ENCODE measurements at regions not wholly inside any gene's neighbourhood (a gene's known extent, or its start where the extent isn't known, plus 50 kb on each side); places are given as distances from the start of the nearest gene placed in this dataset.
A peak's percentile ranks its signal among the peaks of the same experiment; 100 is the strongest.
"Not testable (repeated sequence)": the region's sequence is repeated elsewhere in the genome, so short reads cannot be mapped to it uniquely, and the experiment has no call there.

GRCh38 chr20:19048995-19049501 is 163.4 kb upstream of the SLC24A3 start:
- Histone ChIP-seq H3K27me3 (no peaks in the 10 kb centered on the region), H3K9me3 (no peaks in the 10 kb centered on the region), H3K36me3 (no peaks in the 10 kb centered on the region), H3K27ac (peak overlapping the region; percentile 89), H3K4me1 (peaks cover 34% of the 10 kb centered on the region), H3K4me3 (no peak overlapping the region)
- no peak for DNase-seq (ENCODE audit: low spot score in 2 of 2)
- TF ChIP-seq POLR2A (IDR thresholded peaks at IDR 0.05), result no peak
- WGBS, result 29% methylated on average over 9 of the region's 9 CpGs

DNA sequence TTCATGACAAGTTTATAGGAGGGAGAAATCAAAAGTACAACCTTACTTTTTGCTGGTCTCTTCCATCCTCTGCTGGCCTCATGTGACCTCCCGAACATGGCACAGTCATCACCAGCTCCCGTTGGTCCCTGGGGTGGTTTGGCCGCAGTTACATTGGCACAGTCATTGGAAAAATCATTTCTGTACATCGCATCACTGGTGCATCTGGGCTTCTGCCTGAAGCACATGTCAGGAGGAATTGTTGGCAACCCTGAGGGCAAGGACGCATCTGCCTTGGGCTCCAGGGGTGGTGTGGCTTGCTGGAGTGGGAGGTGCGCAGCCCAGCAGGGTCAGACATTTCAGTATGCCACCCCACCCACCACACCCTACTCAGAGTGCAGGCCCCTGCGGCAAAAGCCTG is 162.9 kb upstream of the SLC24A3 start:
- H3K36me3 ChIP-seq, result no peaks in the 10 kb centered on the region
- no peak for DNase-seq (ENCODE audit: low spot score in 2 of 2)
- 45% methylated on average over 7 of the region's 7 CpGs for WGBS
- H3K4me1 ChIP-seq, result peaks cover 34% of the 10 kb centered on the region
- H3K27ac ChIP-seq, result peak overlapping the region; percentile 89
- no peaks in the 10 kb centered on the region for H3K9me3 ChIP-seq
- TF ChIP-seq, protein P1, sequence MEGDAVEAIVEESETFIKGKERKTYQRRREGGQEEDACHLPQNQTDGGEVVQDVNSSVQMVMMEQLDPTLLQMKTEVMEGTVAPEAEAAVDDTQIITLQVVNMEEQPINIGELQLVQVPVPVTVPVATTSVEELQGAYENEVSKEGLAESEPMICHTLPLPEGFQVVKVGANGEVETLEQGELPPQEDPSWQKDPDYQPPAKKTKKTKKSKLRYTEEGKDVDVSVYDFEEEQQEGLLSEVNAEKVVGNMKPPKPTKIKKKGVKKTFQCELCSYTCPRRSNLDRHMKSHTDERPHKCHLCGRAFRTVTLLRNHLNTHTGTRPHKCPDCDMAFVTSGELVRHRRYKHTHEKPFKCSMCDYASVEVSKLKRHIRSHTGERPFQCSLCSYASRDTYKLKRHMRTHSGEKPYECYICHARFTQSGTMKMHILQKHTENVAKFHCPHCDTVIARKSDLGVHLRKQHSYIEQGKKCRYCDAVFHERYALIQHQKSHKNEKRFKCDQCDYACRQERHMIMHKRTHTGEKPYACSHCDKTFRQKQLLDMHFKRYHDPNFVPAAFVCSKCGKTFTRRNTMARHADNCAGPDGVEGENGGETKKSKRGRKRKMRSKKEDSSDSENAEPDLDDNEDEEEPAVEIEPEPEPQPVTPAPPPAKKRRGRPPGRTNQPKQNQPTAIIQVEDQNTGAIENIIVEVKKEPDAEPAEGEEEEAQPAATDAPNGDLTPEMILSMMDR (IDR thresholded peaks at IDR 0.05), result no peak
- no peak for TF ChIP-seq EP300 (IDR thresholded peaks at IDR 0.05)
- TF ChIP-seq POLR2A (IDR thresholded peaks at IDR 0.05), result no peak
- TF ChIP-seq POLR2AphosphoS5 (IDR thresholded peaks at IDR 0.05), result no peak
- no peaks in the 10 kb centered on the region for H3K27me3 ChIP-seq
- H3K4me3 ChIP-seq, result no peak overlapping the region

DNA sequence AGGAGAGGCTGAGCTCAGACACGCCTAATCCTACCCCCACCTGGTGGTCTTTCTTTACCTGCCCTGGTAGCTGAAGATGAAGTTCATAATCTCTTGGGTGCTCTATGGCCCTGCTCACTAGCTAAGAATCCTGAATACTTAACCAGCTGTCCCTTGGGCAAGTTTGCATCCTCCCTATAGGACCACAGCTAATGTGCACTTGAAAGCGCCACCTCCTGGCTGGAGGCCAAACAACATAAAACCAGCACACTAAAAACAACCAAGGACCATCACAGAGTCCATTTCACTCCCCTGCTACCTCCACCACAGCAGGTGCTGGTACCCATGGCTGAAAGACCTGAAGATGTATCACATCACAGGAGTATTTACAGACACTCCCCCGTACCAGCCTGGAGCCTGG is 155.5 kb upstream of the SLC24A3 start:
- WGBS, result 89% methylated on average over 3 of the region's 3 CpGs
- no peak overlapping the region for H3K4me3 ChIP-seq

DNA sequence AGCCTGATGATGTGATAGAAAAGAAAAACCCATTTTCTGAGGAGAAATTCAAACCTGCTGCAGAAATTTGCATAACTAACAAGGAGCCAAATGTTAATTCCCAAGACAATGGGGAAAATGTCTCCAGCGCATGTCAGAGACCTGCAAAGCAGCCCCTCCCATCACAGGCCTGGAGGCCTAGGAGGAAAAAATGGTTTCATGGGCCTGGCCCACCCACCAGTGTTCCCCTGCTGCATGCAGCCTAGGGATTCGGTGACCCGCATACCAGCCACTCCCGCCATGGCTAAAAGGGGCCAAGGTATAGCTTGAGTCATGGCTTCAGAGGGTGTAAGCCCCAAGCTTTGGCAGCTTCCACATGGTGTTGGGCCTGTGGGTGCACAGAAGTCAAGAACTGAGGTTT is 147.7 kb upstream of the SLC24A3 start:
- not testable (repeated sequence) for H3K36me3 ChIP-seq; H3K4me3 ChIP-seq; DNase-seq (ENCODE audit: low spot score in 2 of 2); H3K4me1 ChIP-seq; H3K27ac ChIP-seq; H3K9me3 ChIP-seq; H3K27me3 ChIP-seq
- WGBS, result 96% methylated on average over 4 of the region's 4 CpGs

More for the DNA sequence above, 155.5 kb upstream of the SLC24A3 start:
- TF ChIP-seq POLR2A (IDR thresholded peaks at IDR 0.05) (no peak), EP300 (IDR thresholded peaks at IDR 0.05) (no peak), POLR2AphosphoS5 (IDR thresholded peaks at IDR 0.05) (no peak)
- TF ChIP-seq, protein P1 (IDR thresholded peaks at IDR 0.05), result no peak
- Histone ChIP-seq H3K9me3 (no peaks in the 10 kb centered on the region), H3K4me1 (no peaks in the 10 kb centered on the region), H3K36me3 (no peaks in the 10 kb centered on the region), H3K27ac (no peak overlapping the region), H3K27me3 (no peaks in the 10 kb centered on the region)
- DNase-seq (ENCODE audit: low spot score in 2 of 2), result no peak

DNA sequence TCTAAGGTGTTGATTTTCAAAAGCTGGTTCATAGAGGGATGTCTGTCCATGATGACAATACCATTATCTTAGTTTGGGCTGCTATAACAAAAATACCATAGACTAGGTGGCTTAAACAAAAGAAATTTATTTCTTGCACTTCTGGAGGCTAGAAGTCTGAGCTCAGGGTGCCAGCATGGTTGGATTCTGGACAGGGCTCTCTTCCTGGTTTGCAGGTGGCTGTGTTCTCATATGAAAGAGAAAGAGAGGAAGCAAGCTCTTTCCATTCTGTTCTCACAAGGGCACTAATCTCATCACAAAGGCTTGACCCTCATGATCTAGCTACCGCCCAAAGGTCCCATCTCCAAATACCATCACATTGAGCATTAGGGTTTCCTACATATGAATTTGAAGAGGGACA is 144.5 kb upstream of the SLC24A3 start:
- 41% methylated on average over 1 of the region's 1 CpG for WGBS
- DNase-seq (ENCODE audit: low spot score in 2 of 2), result no peak

DNA sequence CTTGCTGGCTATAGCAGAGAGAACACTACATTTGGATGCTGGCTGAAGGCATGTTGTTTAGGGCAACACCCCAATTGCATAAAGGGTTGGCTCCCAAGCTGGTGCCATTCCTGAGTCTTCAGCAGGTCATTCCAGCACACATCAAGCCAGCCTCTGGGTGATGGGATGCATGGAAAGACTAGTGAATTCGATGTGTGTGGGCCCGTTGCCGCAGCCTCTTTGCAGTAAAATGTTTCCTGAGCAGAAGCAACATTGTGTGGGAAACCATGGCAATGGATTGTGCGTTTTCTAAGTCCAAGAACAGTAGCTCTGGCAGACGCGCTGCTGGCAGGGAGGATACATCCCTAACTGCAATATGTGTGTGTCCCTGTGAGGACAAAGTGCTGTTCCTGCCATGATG is 142.4 kb upstream of the SLC24A3 start:
- TF ChIP-seq, protein P1 (IDR thresholded peaks at IDR 0.05), result no peak
- no peak for TF ChIP-seq POLR2A (IDR thresholded peaks at IDR 0.05)
- TF ChIP-seq POLR2AphosphoS5 (IDR thresholded peaks at IDR 0.05), result no peak
- TF ChIP-seq EP300 (IDR thresholded peaks at IDR 0.05), result no peak
- Histone ChIP-seq H3K36me3 (no peaks in the 10 kb centered on the region), H3K27ac (no peak overlapping the region), H3K4me1 (peaks cover under 1% of the 10 kb centered on the region), H3K4me3 (no peak overlapping the region), H3K9me3 (peaks cover 3% of the 10 kb centered on the region), H3K27me3 (no peaks in the 10 kb centered on the region)
- no peak for DNase-seq (ENCODE audit: low spot score in 2 of 2)
- WGBS, result no CpG with 5 or more reads among the region's 6 CpGs

More for the DNA sequence above, 144.5 kb upstream of the SLC24A3 start:
- H3K27me3 ChIP-seq, result no peaks in the 10 kb centered on the region
- H3K27ac ChIP-seq, result no peak overlapping the region
- TF ChIP-seq, protein P1 (IDR thresholded peaks at IDR 0.05), result no peak
- H3K4me1 ChIP-seq, result no peaks in the 10 kb centered on the region
- no peaks in the 10 kb centered on the region for H3K36me3 ChIP-seq
- H3K9me3 ChIP-seq, result peaks cover 10% of the 10 kb centered on the region
- H3K4me3 ChIP-seq, result no peak overlapping the region
